ENCODE measurements at regions not wholly inside any gene's neighbourhood (a gene's known extent, or its start where the extent isn't known, plus 50 kb on each side); places are given as distances from the start of the nearest gene placed in this dataset.

GRCh38 chr10:105990529-105990928, 1174.0 kb downstream of the SORCS1 start:
- TF ChIP-seq, protein P1, sequence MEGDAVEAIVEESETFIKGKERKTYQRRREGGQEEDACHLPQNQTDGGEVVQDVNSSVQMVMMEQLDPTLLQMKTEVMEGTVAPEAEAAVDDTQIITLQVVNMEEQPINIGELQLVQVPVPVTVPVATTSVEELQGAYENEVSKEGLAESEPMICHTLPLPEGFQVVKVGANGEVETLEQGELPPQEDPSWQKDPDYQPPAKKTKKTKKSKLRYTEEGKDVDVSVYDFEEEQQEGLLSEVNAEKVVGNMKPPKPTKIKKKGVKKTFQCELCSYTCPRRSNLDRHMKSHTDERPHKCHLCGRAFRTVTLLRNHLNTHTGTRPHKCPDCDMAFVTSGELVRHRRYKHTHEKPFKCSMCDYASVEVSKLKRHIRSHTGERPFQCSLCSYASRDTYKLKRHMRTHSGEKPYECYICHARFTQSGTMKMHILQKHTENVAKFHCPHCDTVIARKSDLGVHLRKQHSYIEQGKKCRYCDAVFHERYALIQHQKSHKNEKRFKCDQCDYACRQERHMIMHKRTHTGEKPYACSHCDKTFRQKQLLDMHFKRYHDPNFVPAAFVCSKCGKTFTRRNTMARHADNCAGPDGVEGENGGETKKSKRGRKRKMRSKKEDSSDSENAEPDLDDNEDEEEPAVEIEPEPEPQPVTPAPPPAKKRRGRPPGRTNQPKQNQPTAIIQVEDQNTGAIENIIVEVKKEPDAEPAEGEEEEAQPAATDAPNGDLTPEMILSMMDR (IDR thresholded peaks at IDR 0.05), result no peak
- no peak for DNase-seq (ENCODE audit: low spot score)
- no peak for ATAC-seq (ENCODE audit: low FRiP score)

DNA sequence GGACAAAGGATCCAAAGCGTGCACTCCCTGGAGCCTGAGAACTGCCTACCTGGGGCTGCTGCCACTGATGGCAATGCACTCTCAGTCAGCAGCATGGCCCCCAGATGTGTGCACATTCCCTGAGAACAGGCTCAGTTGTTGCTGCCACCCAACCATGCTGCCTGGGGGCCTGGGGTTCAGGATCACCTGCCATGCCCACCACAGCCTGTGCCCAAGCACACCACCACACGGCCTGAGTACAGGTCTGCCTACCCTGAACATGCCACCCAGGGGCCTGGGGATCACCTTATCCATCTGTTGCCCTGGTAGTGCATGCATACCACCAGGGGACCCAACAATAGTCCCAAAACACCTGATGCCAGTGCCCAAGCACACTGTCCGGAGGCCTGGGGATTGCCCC, 1174.5 kb downstream of the SORCS1 start:
- TF ChIP-seq, protein P1 (IDR thresholded peaks at IDR 0.05), result no peak
- no peak for ATAC-seq (ENCODE audit: low FRiP score)
- DNase-seq (ENCODE audit: low spot score), result no peak

GRCh38 chr10:105988848-105989247, 1175.7 kb downstream of the SORCS1 start:
- no peak for ATAC-seq (ENCODE audit: low FRiP score)
- TF ChIP-seq, protein P1 (IDR thresholded peaks at IDR 0.05), result no peak
- no peak for DNase-seq (ENCODE audit: low spot score)

- DNase-seq (ENCODE audit: low spot score) (no peak), ATAC-seq (ENCODE audit: low FRiP score) (peak; percentile 79)
- TF ChIP-seq, protein P1 (IDR thresholded peaks at IDR 0.05), result no peak
Measured at GRCh38 chr10:105986912-105987635, 1177.4 kb downstream of the SORCS1 start.

DNA sequence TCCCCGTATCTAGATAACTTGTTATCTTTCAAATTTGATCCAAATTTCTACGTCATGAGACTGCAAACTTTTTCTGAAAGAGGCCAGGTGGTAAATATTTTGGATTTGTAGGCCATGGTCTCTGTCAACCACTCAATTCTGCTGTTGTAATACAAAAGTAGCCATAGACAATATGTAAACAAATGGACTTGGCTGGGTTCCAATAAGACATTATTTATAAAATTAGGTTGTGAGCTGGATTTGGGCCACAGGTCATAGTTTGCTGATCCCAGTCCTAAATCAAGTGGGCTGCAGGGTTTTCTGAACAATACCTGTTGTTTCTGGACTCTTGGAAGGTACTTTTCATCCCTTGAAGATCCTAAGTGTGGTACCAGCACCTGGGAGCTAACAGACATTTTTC, 1178.0 kb downstream of the SORCS1 start:
- DNase-seq (ENCODE audit: low spot score) (no peak), ATAC-seq (ENCODE audit: low FRiP score) (no peak)

DNA sequence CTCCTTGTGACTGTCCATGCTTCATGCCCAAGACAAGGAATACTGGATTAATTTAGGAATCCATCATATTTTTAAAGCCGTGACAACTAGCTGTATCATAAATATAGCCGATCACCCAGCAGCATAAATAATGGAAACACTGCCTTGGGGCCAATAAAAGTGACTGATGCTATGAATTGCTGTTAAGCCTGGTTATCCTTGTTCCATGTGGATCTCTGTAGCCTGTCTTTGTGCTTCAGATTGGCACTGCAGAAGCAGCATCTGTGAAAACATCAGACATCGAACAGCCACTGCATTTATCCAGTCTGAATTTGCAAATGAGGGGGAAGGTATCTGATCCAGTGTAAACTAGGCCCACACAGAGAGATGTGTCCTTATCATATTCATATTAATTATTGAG, 1181.8 kb downstream of the SORCS1 start:
- TF ChIP-seq, protein P1 (IDR thresholded peaks at IDR 0.05), result no peak
- DNase-seq (ENCODE audit: low spot score), result no peak
- no peak for ATAC-seq (ENCODE audit: low FRiP score)

More for the DNA sequence above, 1178.0 kb downstream of the SORCS1 start:
- TF ChIP-seq, protein P1 (IDR thresholded peaks at IDR 0.05), result no peak

GRCh38 chr10:105981679-105982078, 1182.8 kb downstream of the SORCS1 start:
- TF ChIP-seq, protein P1 (IDR thresholded peaks at IDR 0.05), result no peak
- DNase-seq (ENCODE audit: low spot score) (no peak), ATAC-seq (ENCODE audit: low FRiP score) (no peak)

Measured in omental fat pad (tissue), 3 donors.